DND-41 (cell line): ENCODE measurements at regions not wholly inside any gene's neighbourhood (a gene's known extent, or its start where the extent isn't known, plus 50 kb on each side); places are given as distances from the start of the nearest gene placed in this dataset.

ENCODE experiments used
- ATAC-seq: fragments of 200-7000 bp; cut with Tn5 transposase; 3 replicates; pipeline ENCODE4 v1.9.1; 2021; ENCODE audit warnings: low read depth; ENCODE audit not compliant: insufficient read depth
- DNase-seq: peaks from one replicate; pipeline ENCODE4 v3.0.0-alpha.2; 2020
- H2AFZ ChIP-seq: 2 replicates; pipeline ENCODE4 v1.6.0; 2012; ENCODE audit warnings: low read depth, low read length
- H3K27ac ChIP-seq: 2 replicates; pipeline ENCODE4 v1.5.1; 2012; ENCODE audit warnings: low read length, inconsistent platforms
- H3K27me3 ChIP-seq: fragments of 200-600 bp; sonication (generic); 2 replicates; pipeline ENCODE4 v1.6.0; 2012; ENCODE audit warnings: low read length, mild to moderate bottlenecking, inconsistent platforms; ENCODE audit not compliant: insufficient read depth, poor library complexity
- H3K36me3 ChIP-seq: 2 replicates; pipeline ENCODE4 v1.5.1; 2012; ENCODE audit warnings: low read length, inconsistent platforms; ENCODE audit not compliant: insufficient read depth
- H3K4me1 ChIP-seq: 2 replicates; pipeline ENCODE4 v1.5.1; 2012; ENCODE audit warnings: mild to moderate bottlenecking, low read length; ENCODE audit not compliant: insufficient read depth
- H3K4me2 ChIP-seq: 2 replicates; pipeline ENCODE4 v1.6.0; 2012; ENCODE audit warnings: mild to moderate bottlenecking, moderate library complexity, low read length, inconsistent platforms; ENCODE audit not compliant: insufficient read depth
- H3K4me3 ChIP-seq, 2 experiments: fragments of 200-600 bp in 1 of 2; shearing (Covaris generic) in 1 of 2; 2 replicates each; pipeline ENCODE4 v1.5.1; 2012 to 2016; ENCODE audit warnings: inconsistent platforms in 2 of 2, low read length in 2 of 2, mild to moderate bottlenecking in 2 of 2, low read depth in 1 of 2, moderate library complexity in 1 of 2
- H3K79me2 ChIP-seq: 2 replicates; pipeline ENCODE4 v1.6.0; 2012; ENCODE audit warnings: low read length, inconsistent platforms; ENCODE audit not compliant: insufficient read depth
- H3K9ac ChIP-seq: 2 replicates; pipeline ENCODE4 v1.6.0; 2012; ENCODE audit warnings: low read depth, mild to moderate bottlenecking, inconsistent platforms, low read length, moderate library complexity
- H3K9me3 ChIP-seq: 2 replicates; pipeline ENCODE4 v1.5.1; 2012; ENCODE audit warnings: low read length, moderate library complexity, mild to moderate bottlenecking, inconsistent platforms; ENCODE audit not compliant: insufficient read depth, severe bottlenecking
- H4K20me1 ChIP-seq: 2 replicates; pipeline ENCODE4 v1.6.0; 2012; ENCODE audit warnings: low read length; ENCODE audit not compliant: insufficient read depth
- EZH2 ChIP-seq: IDR thresholded peaks from 3 replicates; pipeline ENCODE4 v1.6.1; 2012; ENCODE audit warnings: borderline replicate concordance, low read depth, mild to moderate bottlenecking, moderate library complexity, low read length, inconsistent platforms; ENCODE audit not compliant: severe bottlenecking
- TF ChIP-seq, protein P1 (sequence below): IDR thresholded peaks from 2 replicates; pipeline ENCODE4 v1.5.1; 2012; ENCODE audit warnings: borderline replicate concordance, low read length, moderate library complexity, mild to moderate bottlenecking; ENCODE audit not compliant: poor library complexity, severe bottlenecking; ENCODE audit errors: extremely low read depth

DNA sequence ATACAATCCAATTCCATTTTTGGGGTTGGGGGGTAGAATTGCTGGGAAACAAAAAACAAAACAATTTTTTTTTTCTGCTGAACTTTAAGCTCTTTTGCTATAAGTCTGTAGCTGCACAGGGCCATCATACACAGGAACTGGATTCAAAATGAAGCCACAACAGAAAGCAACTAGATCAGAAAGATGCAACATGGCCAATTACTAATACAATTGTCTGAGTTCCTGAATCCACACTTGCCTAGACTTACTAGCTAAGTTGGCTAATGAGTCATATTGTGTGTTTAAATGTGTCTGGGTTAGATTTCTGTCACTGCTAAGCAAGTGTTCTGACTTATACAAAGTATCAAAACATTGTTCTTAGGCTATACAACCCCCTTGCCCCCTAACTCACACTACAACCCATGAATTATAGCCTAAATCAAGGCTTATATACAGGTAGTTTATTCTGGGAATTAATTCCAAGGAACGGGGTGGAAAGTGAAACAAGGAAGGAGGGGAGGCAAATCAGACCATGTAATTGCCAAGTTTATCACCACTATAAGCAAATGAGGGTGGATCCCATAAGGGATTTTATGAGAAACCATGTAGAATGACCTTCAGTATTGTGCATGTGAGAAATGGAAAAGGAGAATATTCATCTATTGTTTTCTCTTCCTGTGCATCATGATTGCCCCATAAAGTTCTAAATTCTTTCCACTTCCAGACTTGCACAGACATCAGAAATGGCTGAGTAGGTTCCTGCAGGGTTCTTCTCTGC lies 337.9 kb upstream of the SORCS1 start:
- Histone ChIP-seq H2AFZ (no peak overlapping the region), H3K4me3 (no peak overlapping the region), H3K27ac (no peak overlapping the region), H3K36me3 (no peaks in the 10 kb centered on the region), H4K20me1 (no peaks in the 10 kb centered on the region), H3K4me1 (no peaks in the 10 kb centered on the region), H3K4me2 (no peak overlapping the region), H3K9me3 (no peaks in the 10 kb centered on the region), H3K79me2 (no peaks in the 10 kb centered on the region), H3K27me3 (no peaks in the 10 kb centered on the region), H3K9ac (no peak overlapping the region)
- ATAC-seq, result no peak
- DNase-seq, result no peak
- TF ChIP-seq, protein P1, sequence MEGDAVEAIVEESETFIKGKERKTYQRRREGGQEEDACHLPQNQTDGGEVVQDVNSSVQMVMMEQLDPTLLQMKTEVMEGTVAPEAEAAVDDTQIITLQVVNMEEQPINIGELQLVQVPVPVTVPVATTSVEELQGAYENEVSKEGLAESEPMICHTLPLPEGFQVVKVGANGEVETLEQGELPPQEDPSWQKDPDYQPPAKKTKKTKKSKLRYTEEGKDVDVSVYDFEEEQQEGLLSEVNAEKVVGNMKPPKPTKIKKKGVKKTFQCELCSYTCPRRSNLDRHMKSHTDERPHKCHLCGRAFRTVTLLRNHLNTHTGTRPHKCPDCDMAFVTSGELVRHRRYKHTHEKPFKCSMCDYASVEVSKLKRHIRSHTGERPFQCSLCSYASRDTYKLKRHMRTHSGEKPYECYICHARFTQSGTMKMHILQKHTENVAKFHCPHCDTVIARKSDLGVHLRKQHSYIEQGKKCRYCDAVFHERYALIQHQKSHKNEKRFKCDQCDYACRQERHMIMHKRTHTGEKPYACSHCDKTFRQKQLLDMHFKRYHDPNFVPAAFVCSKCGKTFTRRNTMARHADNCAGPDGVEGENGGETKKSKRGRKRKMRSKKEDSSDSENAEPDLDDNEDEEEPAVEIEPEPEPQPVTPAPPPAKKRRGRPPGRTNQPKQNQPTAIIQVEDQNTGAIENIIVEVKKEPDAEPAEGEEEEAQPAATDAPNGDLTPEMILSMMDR, result no peak
- TF ChIP-seq EZH2, result no peak

DNA sequence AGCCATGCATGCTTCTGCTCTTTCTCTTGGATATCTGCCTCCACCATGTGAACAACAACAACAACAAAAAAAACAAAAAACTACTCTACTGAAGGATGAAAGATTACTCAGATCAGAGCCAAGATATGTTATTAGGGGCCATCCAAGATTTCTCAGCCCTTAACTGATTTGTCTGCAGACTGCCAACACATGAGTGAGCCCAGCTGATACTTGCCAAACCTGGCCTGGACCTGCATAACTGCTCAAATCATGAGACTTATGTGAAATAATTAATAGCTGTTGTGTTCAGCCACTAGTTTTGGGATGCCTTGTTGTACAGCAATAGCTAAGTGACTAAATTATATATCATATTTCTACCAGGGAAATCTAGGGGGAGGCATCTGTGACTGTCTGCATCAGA lies 334.5 kb upstream of the SORCS1 start:
- Histone ChIP-seq H3K9me3 (no peaks in the 10 kb centered on the region), H3K27ac (no peak overlapping the region), H3K4me3 (no peak overlapping the region), H3K27me3 (no peaks in the 10 kb centered on the region), H3K4me2 (no peak overlapping the region), H3K9ac (no peak overlapping the region), H3K79me2 (no peaks in the 10 kb centered on the region), H4K20me1 (no peaks in the 10 kb centered on the region), H2AFZ (no peak overlapping the region), H3K4me1 (no peaks in the 10 kb centered on the region), H3K36me3 (no peaks in the 10 kb centered on the region)
- ATAC-seq (no peak), DNase-seq (no peak)
- TF ChIP-seq, protein P1, result no peak
- no peak for TF ChIP-seq EZH2

DNA sequence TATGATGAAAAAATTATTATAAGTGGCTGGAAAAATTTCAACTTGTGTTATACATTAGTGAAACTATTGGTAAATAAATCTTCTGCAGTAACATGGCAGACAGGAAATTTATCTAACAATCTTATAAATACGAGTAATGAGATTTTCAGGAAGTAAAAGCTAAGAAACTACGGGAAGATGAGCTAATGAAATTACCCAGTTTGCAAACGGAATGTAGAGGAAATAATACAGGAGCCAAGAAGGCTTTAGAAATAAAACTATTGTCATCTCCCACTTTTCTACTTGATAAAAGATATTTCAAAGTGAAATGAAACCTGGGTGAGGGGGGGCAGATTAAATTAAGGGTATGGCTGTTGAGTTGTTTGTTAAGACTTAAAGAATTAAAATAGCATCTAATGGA lies 332.5 kb upstream of the SORCS1 start:
- no peak overlapping the region for H2AFZ ChIP-seq
- TF ChIP-seq EZH2, result no peak
- TF ChIP-seq, protein P1, result no peak
- H3K79me2 ChIP-seq, result no peaks in the 10 kb centered on the region
- no peaks in the 10 kb centered on the region for H3K27me3 ChIP-seq
- H3K9ac ChIP-seq, result no peak overlapping the region
- H3K4me2 ChIP-seq, result no peak overlapping the region
- DNase-seq (no peak), ATAC-seq (no peak)
- no peak overlapping the region for H3K4me3 ChIP-seq
- H3K4me1 ChIP-seq, result no peaks in the 10 kb centered on the region
- no peaks in the 10 kb centered on the region for H3K36me3 ChIP-seq
- no peaks in the 10 kb centered on the region for H4K20me1 ChIP-seq
- H3K27ac ChIP-seq, result no peak overlapping the region
- no peaks in the 10 kb centered on the region for H3K9me3 ChIP-seq

DNA sequence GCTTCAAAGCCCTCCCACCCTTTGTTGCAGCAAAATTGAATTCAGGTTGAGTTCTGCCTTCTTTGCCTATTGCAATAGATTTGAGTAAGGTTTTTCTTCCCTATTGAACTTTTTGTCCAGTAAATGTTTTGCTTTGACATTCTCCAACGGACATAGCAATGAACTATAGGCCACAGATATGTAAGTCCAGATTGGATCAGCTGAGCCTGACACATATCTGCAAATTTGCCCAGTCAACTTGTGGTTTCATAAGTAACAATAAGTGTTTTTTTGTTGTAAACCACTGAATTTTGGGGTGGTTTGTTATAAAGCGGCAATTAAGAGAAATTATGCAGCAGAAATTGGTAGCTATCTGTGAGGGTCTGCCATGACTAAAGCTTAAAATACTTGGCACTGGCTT lies 332.1 kb upstream of the SORCS1 start:
- Histone ChIP-seq H3K36me3 (no peaks in the 10 kb centered on the region), H3K4me3 (no peak overlapping the region), H4K20me1 (no peaks in the 10 kb centered on the region), H3K9me3 (no peaks in the 10 kb centered on the region), H3K9ac (no peak overlapping the region), H3K79me2 (no peaks in the 10 kb centered on the region), H2AFZ (no peak overlapping the region), H3K4me1 (no peaks in the 10 kb centered on the region), H3K27ac (no peak overlapping the region), H3K4me2 (no peak overlapping the region), H3K27me3 (no peaks in the 10 kb centered on the region)
- DNase-seq, result no peak
- ATAC-seq, result no peak
- TF ChIP-seq, protein P1, result no peak
- TF ChIP-seq EZH2, result no peak
